IPS-11a (cell line): ENCODE measurements at regions not wholly inside any gene's neighbourhood (a gene's known extent, or its start where the extent isn't known, plus 50 kb on each side); places are given as distances from the start of the nearest gene placed in this dataset.

Source experiments
- H3K4me3 ChIP-seq: one replicate; pipeline ENCODE4 v1.5.1; 2013; ENCODE audit warnings: low read depth, low read length, control low read depth

DNA sequence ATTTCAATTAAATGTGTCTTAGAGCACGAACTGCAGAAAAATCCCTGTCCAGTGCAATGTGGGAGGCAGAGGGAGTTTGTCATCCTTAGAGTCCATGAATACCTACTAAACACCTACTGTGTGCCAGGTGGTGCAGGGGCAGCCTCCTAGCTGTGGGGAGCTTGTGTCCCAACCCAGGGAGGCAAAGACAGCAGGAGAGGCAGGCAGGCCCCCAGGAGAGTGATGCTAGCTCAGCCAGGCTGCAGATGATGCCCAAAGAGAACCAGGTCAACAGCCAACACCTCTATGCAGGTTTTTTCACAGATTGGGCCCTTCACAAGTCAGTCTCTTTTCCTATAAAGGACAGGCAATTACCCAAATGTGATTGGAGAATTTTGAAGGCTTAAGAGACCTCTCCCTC is 108.2 kb upstream of the UQCRFS1 start:
- H3K4me3 ChIP-seq = no peak overlapping the region

DNA sequence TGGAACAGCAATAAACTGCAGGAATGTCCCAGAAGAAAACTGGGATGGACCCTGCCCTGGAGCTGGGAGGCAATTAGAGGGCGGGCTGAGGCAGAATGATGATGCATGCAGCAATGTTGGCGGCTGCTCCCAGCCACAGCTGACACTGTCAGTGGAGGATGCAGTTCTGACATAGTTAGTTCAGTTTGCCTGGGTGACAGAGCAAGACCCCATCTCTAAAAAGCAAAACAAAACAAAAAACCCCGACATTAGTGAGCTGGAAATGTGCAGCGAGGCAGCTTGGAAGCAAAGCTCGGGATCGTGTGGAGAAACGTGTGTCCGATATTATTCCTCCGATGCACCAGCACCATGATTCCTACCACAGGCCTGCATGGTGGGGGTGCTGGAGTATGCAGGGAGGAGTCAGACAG is 110.1 kb upstream of the UQCRFS1 start:
- H3K4me3 ChIP-seq = no peak overlapping the region

GRCh38 chr19:29323440-29324290 is 110.7 kb upstream of the UQCRFS1 start:
- no peak overlapping the region for H3K4me3 ChIP-seq

DNA sequence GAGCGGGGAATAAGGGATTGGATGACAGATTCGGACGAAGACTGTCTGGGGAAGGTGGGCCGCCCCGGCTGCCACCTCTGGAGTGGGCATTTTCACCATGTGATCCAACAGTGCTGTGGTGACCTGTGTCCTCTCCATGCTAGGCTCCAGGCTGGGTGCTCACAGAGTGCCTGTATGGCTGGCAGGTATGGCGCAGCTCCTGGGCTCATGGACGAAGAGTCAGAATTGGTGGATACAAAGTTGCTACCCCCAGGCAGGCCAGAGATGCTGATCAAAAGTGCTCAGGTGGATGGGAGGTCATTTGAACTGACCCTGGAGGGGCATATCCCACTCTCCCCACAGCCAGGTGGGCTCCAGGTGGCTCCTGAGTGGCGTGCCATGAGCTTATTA is 111.3 kb upstream of the UQCRFS1 start:
- no peak overlapping the region for H3K4me3 ChIP-seq

DNA sequence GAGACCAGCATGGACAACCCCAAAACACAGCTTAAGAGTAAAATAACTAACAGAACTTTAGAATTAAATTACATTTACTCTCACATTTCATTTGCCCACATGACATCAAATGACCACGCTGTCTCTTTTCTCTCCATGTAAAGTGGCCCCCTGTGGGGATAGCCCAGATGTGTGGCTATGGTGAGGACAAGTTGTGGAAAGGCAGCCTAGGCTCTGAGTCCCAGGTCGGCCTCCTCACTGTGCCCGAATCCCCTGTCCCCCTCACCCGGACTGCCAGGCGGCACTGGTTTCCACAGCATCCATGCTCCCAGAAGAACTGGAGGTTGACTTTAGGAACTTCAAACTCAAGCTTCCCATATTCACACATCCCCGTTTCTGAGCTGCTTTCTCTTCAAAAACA is 111.8 kb upstream of the UQCRFS1 start:
- no peak overlapping the region for H3K4me3 ChIP-seq

- H3K4me3 ChIP-seq = no peak overlapping the region
These were observed 112.5 kb upstream of the UQCRFS1 start for GRCh38 chr19:29325241-29325975.

- H3K4me3 ChIP-seq = no peak overlapping the region
These were observed 113.4 kb upstream of the UQCRFS1 start for GRCh38 chr19:29326351-29326750.

GRCh38 chr19:29326849-29327840 is 114.2 kb upstream of the UQCRFS1 start:
- H3K4me3 ChIP-seq = no peak overlapping the region

DNA sequence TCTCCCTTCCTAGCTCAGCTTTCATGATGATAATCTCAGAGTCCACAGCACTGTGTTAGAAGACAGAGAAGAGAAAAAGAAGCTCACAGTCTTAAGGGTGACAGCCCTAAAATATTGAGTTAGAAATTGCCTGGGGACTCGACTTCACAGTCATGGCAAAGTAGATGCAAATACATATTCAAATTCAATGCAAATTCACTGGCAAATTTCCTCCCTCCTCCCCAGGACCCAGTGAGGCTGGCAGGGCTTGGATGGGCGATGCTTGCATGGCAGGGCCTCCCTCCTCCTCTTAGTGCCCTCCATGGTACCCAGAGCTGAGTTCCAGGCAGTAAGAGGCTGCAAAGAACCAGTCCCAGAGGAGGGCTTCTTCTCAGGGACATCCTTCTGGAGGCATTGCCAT is 115.6 kb upstream of the UQCRFS1 start:
- H3K4me3 ChIP-seq = no peak overlapping the region

- no peak overlapping the region for H3K4me3 ChIP-seq
These were observed 116.6 kb upstream of the UQCRFS1 start for GRCh38 chr19:29329460-29330134.

- no peak overlapping the region for H3K4me3 ChIP-seq
These were observed 123.5 kb upstream of the UQCRFS1 start for GRCh38 chr19:29336425-29336824.

- H3K4me3 ChIP-seq = no peak overlapping the region
These were observed 124.1 kb upstream of the UQCRFS1 start for GRCh38 chr19:29337029-29337428.

DNA sequence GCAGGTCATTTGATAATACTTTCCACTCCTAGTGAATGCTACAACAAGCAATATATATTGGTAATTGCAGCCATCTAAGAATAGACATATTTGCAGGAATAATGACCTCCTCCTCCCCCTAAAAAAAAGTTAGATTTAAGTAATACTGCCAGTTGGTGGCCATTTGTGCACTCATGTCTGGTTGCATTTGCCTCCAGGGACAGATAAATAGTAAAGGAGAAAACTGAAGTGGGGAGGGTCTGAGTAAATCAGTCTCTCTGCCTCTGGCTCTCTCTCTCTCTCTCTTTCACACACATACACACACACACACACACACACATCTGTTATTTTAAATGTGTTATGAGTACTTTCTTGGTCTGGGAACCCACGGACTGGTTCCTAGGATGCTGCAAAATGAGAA is 125.5 kb upstream of the UQCRFS1 start:
- H3K4me3 ChIP-seq = no peak overlapping the region

GRCh38 chr19:29342721-29343120 is 129.8 kb upstream of the UQCRFS1 start:
- no peak overlapping the region for H3K4me3 ChIP-seq

DNA sequence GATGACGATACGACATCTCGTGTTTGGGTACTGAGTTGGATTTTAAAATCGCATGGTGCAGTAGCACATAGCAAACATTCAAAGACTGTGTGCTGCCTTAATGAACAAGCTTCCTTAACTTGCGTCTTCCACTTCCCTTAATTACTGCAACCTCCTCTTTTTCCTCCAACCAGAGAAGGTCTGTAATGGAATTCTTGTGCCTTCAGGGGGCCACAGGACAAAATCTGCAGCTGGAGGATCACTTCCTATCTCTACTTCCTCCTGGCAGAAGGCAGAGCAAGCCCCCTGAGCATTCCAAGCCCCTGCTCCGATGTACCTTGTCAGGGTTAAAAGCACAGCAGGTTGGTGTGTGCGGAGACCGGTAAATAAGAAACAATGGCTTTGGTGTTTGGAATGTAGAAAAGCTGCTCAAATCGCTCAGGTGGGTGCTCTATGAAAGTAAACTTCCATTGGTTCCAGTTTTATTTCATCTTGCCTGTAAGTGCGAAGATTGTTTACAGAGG is 151.3 kb upstream of the UQCRFS1 start:
- H3K4me3 ChIP-seq = no peak overlapping the region

- no peak overlapping the region for H3K4me3 ChIP-seq
These were observed 152.0 kb upstream of the UQCRFS1 start for GRCh38 chr19:29364999-29365398.

DNA sequence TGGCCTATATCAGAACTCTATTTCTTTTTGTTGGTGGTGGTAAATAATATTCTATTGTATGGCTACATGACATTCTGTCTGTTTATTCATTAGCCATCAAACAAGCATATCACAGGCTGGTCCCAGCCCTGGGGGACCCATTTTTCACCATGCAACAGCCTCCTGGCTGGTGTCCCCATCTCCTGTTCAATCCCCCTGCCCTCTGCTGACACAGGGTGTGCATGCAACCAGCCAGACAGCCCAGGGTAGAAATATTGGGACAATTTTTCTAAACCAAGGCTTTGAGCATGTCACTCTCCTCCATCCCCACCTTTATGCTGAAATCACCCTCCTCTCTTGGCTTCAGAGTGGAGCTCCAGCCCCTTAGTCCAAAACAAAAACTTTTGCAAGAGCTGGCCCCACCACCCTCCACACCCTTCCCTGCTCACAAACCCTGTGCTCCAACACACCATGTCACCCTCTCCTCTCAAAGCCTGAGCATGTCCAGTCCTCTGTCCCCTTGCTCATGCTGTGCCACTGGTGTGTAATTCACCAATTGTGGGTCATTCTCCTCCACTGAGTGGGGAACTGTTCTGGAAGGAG is 153.0 kb upstream of the UQCRFS1 start:
- H3K4me3 ChIP-seq = no peak overlapping the region

DNA sequence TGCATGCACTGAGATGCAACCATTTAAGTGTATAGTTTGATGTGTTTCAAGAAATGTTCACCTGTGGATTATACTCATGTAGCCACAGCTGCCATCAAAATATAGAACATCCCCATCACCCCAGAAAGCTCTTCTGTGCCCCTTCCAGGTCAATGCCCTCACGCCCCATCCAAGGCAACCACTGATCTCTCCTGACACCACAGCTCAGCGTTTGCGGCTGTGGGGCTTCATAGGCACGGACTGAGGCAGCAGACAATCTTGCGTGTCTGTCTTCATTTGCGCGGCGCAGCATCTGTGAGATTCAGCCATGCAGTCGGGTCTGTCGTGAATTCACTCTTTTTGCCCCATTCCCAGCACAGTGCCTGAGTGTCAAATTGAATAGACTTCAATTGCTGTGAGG is 153.8 kb upstream of the UQCRFS1 start:
- no peak overlapping the region for H3K4me3 ChIP-seq

DNA sequence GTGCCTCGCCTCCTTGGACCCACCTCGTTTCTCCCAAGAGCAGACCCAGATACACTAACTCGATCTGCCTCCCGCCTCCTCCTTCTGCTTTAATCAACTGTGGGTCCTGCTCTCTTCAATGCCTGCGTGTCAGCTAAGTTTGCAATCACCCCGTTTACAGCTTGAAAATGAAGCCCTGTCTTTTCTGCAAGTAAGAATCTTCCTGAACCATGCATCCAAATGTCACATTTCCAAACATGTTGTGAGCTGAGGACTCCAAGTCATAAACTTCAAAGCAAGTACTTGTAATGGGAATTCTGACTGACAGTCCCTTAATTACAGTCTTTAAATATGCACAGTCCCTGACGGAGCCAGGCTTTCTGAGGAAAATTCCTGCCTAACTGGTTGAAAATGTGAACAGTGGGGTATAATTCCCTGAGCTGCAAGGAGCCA is 154.9 kb upstream of the UQCRFS1 start:
- H3K4me3 ChIP-seq = no peak overlapping the region

GRCh38 chr19:29370276-29370675 is 155.5 kb upstream of the VSTM2B start:
- H3K4me3 ChIP-seq = no peak overlapping the region
